ENCODE measurements at regions not wholly inside any gene's neighbourhood (a gene's known extent, or its start where the extent isn't known, plus 50 kb on each side); places are given as distances from the start of the nearest gene placed in this dataset.
"Not testable (repeated sequence)": the region's sequence is repeated elsewhere in the genome, so short reads cannot be mapped to it uniquely, and the experiment has no call there.

- 58% methylated on average over 2 of the region's 2 CpGs for WGBS (ENCODE audit: insufficient coverage, low coverage, low lambda C conversion rate, missing lambda C conversion rate)
- no peaks in the 10 kb centered on the region for H3K36me3 ChIP-seq
- H3K27ac ChIP-seq: no peak overlapping the region
- intact Hi-C loops (cut with DNase I): no loop called here
- ATAC-seq (no peak), DNase-seq (no peak)
- no peaks in the 10 kb centered on the region for H3K4me1 ChIP-seq
- no peak overlapping the region for H3K4me3 ChIP-seq
- H3K27me3 ChIP-seq: no peaks in the 10 kb centered on the region
- TF ChIP-seq CTCF (IDR thresholded peaks at IDR 0.05): no peak
- H3K9me3 ChIP-seq: no peaks in the 10 kb centered on the region
Measured at GRCh38 chr2:34810456-34810855, 1211.4 kb upstream of the FAM98A start.

DNA sequence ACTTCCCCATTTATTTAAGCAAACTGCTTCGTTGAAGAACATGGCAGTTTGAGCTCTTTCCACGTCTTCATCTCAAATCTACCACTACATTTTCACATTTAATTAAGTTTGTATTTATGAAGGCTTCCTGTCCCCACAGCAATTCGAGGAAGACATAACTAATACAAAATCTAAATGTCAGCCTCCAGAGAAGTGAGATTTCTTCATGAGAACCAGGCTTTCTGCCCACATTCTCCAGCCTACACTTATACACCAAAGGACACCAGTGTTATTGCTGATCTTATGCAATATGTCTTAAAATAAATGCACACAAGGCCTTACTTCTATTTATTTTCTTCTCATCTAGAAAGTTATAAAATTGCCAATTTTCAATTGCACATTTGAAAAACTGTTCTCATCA lies 1209.3 kb upstream of the FAM98A start:
- DNase-seq (no peak), ATAC-seq (no peak)
- intact Hi-C loops (cut with DNase I): no loop called here
- H3K4me3 ChIP-seq: no peak overlapping the region
- no peak for TF ChIP-seq CTCF (IDR thresholded peaks at IDR 0.05)
- TF ChIP-seq POLR2A (IDR thresholded peaks at IDR 0.05): no peak
- no peak overlapping the region for H3K27ac ChIP-seq
- no peaks in the 10 kb centered on the region for H3K27me3 ChIP-seq
- no peaks in the 10 kb centered on the region for H3K36me3 ChIP-seq
- WGBS (ENCODE audit: insufficient coverage, low coverage, low lambda C conversion rate, missing lambda C conversion rate): 36% methylated on average over 3 of the region's 3 CpGs
- no peaks in the 10 kb centered on the region for H3K4me1 ChIP-seq
- H3K9me3 ChIP-seq: no peaks in the 10 kb centered on the region

DNA sequence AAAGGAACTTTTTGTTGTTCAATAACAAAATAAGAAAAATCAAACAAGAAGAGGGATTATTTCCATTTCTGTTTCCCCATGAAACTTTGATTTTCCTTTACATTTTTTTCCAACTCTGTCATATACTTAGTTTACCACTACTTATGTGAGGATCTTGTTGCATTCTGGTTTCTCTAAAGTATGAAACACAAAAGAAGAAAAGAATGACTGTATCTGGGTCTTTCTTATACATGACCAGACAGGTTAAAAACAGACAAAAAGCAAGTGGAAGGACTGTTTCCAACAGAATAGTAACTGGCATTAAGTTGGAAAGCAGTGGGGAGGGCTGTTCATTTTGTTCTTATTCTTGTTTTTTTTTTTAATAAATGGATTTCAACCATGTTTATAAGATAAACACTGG lies 1207.8 kb upstream of the FAM98A start:
- H3K4me1 ChIP-seq: no peaks in the 10 kb centered on the region
- ATAC-seq (no peak), DNase-seq (no peak)
- no peaks in the 10 kb centered on the region for H3K36me3 ChIP-seq
- no peak overlapping the region for H3K27ac ChIP-seq
- no peaks in the 10 kb centered on the region for H3K27me3 ChIP-seq
- no peaks in the 10 kb centered on the region for H3K9me3 ChIP-seq
- intact Hi-C loops (cut with DNase I): no loop called here
- TF ChIP-seq POLR2A (IDR thresholded peaks at IDR 0.05) (no peak), CTCF (IDR thresholded peaks at IDR 0.05) (no peak)
- H3K4me3 ChIP-seq: no peak overlapping the region

DNA sequence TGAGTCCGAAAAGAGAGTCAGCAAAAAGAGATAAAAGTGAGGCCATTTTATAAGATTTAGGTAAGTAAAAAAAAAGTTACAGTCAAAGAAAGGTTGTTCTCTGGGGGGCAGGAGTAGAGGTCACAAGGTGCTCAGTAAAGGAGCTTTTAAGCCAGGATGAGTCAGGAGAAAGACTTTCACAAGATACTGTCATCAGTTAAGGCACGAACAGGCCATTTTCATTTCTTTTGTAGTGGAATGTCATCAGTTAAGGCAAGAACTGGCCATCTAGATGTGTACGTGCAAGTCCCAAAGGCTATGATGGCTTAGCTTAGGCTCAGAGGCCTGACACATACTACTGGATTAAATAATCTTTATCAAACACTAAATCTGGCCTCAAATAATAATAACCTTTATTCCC lies 1207.3 kb upstream of the FAM98A start:
- intact Hi-C loops (cut with DNase I): no loop called here
- H3K36me3 ChIP-seq: no peaks in the 10 kb centered on the region
- WGBS (ENCODE audit: insufficient coverage, low coverage, low lambda C conversion rate, missing lambda C conversion rate): 55% methylated on average over 2 of the region's 3 CpGs
- H3K4me3 ChIP-seq: no peak overlapping the region
- H3K9me3 ChIP-seq: no peaks in the 10 kb centered on the region
- TF ChIP-seq CTCF (IDR thresholded peaks at IDR 0.05): no peak
- no peak for TF ChIP-seq POLR2A (IDR thresholded peaks at IDR 0.05)
- no peaks in the 10 kb centered on the region for H3K27me3 ChIP-seq
- no peak overlapping the region for H3K27ac ChIP-seq
- no peaks in the 10 kb centered on the region for H3K4me1 ChIP-seq
- DNase-seq: no peak
- ATAC-seq: no peak

DNA sequence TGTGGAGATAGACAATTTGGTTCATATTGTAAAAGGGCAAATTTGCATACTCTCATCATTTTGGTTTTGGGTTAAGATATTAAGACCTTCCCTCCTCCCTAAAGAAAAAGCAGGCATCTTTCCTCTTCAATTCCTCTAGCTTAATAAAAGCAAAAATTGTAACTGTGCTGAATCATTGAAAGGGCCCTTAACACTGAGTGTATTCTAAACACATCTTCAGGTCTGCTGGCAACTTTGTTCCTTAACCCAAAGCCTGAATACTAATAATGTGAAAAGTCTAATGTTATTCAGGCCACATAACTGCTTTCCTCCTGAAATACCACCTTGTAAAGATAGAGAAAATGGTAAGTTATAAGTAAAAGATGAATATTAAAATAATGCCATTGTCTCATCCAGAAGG lies 1200.5 kb upstream of the FAM98A start:
- H3K9me3 ChIP-seq: no peaks in the 10 kb centered on the region
- no peaks in the 10 kb centered on the region for H3K36me3 ChIP-seq
- H3K27me3 ChIP-seq: no peaks in the 10 kb centered on the region
- DNase-seq (no peak), ATAC-seq (no peak)
- no peak overlapping the region for H3K27ac ChIP-seq
- no peak overlapping the region for H3K4me3 ChIP-seq
- H3K4me1 ChIP-seq: no peaks in the 10 kb centered on the region
- TF ChIP-seq CTCF (IDR thresholded peaks at IDR 0.05) (no peak), POLR2A (IDR thresholded peaks at IDR 0.05) (no peak)
- intact Hi-C loops (cut with DNase I): no loop called here

DNA sequence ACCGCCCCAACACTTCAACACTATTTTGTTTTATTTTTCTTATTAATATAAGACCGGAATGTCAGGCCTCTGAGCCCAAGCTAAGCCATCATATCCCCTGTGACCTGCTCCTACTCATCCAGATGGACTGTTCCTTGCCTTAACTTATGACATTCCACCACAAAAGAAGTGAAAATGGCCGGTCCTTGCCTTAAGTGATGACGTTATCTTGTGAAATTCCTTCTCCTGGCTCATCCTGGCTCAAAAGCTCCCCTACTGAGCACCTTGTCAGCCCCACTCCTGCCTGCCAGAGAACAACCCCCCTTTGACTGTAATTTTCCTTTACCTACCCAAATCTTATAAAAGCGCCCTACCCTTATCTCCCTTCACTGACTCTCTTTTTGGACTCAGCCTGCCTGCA lies 1196.5 kb upstream of the FAM98A start:
- H3K27me3 ChIP-seq; H3K9me3 ChIP-seq; H3K4me1 ChIP-seq; DNase-seq; intact Hi-C loops (cut with DNase I); H3K36me3 ChIP-seq; H3K4me3 ChIP-seq; H3K27ac ChIP-seq; ATAC-seq: not testable (repeated sequence)
- WGBS (ENCODE audit: insufficient coverage, low coverage, low lambda C conversion rate, missing lambda C conversion rate): 59% methylated on average over 5 of the region's 5 CpGs

All from right lobe of liver (tissue), 6 donors.